COLO829 (cell line): ENCODE measurements at regions not wholly inside any gene's neighbourhood (a gene's known extent, or its start where the extent isn't known, plus 50 kb on each side); places are given as distances from the start of the nearest gene placed in this dataset.

Experiments used
- DNase-seq: peaks from one replicate; pipeline ENCODE4 v3.0.0; 2012; ENCODE audit warnings: low spot score

- no peak for DNase-seq
Measured at GRCh38 chr14:104319491-104320241, 181.3 kb downstream of the KIF26A start.

GRCh38 chr14:104320611-104321086 lies 182.3 kb downstream of the KIF26A start:
- no peak for DNase-seq

GRCh38 chr14:104321088-104321801 lies 182.9 kb downstream of the KIF26A start:
- DNase-seq, result no peak

GRCh38 chr14:104321802-104322130 lies 183.4 kb downstream of the KIF26A start:
- DNase-seq, result no peak

- DNase-seq, result no peak
Measured at GRCh38 chr14:104322531-104323366, 184.4 kb downstream of the KIF26A start.

GRCh38 chr14:104323551-104324175 lies 185.3 kb downstream of the KIF26A start:
- DNase-seq, result no peak

GRCh38 chr14:104326848-104327247 lies 188.5 kb downstream of the KIF26A start:
- no peak for DNase-seq

GRCh38 chr14:104328607-104329006 lies 190.2 kb downstream of the KIF26A start:
- no peak for DNase-seq

GRCh38 chr14:104329793-104330192 lies 191.4 kb downstream of the KIF26A start:
- DNase-seq, result no peak

- no peak for DNase-seq
Measured at GRCh38 chr14:104331871-104332605, 193.7 kb downstream of the KIF26A start.

- DNase-seq, result no peak
Measured at GRCh38 chr14:104332634-104333270, 194.4 kb downstream of the KIF26A start.

- no peak for DNase-seq
Measured at GRCh38 chr14:104333646-104334423, 195.4 kb downstream of the KIF26A start.

GRCh38 chr14:104334424-104335161 lies 196.2 kb downstream of the KIF26A start:
- DNase-seq, result no peak

GRCh38 chr14:104335176-104335575 lies 196.8 kb downstream of the KIF26A start:
- DNase-seq, result no peak

GRCh38 chr14:104335611-104336010 lies 197.2 kb downstream of the KIF26A start:
- no peak for DNase-seq

- DNase-seq, result no peak
Measured at GRCh38 chr14:104337351-104337750, 199.0 kb downstream of the KIF26A start.

GRCh38 chr14:104339361-104339760 lies 201.0 kb downstream of the KIF26A start:
- DNase-seq, result no peak

GRCh38 chr14:104339829-104340228 lies 201.4 kb downstream of the KIF26A start:
- DNase-seq, result no peak
